K562 (cell line): ENCODE measurements at regions not wholly inside any gene's neighbourhood (a gene's known extent, or its start where the extent isn't known, plus 50 kb on each side); places are given as distances from the start of the nearest gene placed in this dataset.

ENCODE experiments used
- ATAC-seq: fragments of 200-7000 bp; cut with Tn5 transposase; 3 replicates; pipeline ENCODE4 v1.9.1; 2020; ENCODE audit warnings: moderate library complexity
- BruUV-seq: library from RNA; stranded (reverse); fragments of 400-500 nt; replicated peaks from 2 replicates; lab custom pipeline; 2021; lab: Mats Ljungman, UMichigan
- CTCF ChIA-PET: fragments of 300-600 bp; formaldehyde crosslinking; extraction: SDS; loops from one replicate; lab custom pipeline; 2021; ENCODE audit warnings: low intra/inter-chr PET ratio; lab: Yijun Ruan, JAX
- POLR2A ChIA-PET: fragments of 300-600, 350-650 bp; sonication (Branson Sonifier 250); formaldehyde crosslinking; extraction: SDS; loops from one replicate; lab custom pipeline; 2021; ENCODE audit warnings: antibody characterized with exemption, inconsistent platforms; lab: Yijun Ruan, JAX
- DNase-seq, 4 experiments: peaks; one replicate each; pipeline versions ENCODE4 v3.0.0 to v3.0.0-alpha.2; 2011 to 2018; ENCODE audit warnings: low spot score in 3 of 4, mixed read lengths in 3 of 4; ENCODE audit errors: extremely low read depth in 1 of 4
- FAIRE-seq: peaks from 2 replicates; lab custom pipeline; 2011; peaks lifted over from hg19 to GRCh38; lab: Jason Lieb, UNC
- H2AFZ ChIP-seq: 2 replicates; pipeline ENCODE4 v1.6.0; 2011; ENCODE audit warnings: low read depth, low read length, control low read depth, inconsistent platforms
- H3K27ac ChIP-seq: fragments of 200-600 bp; 3 replicates; pipeline ENCODE4 v1.8.0; 2011; ENCODE audit warnings: low read depth, mild to moderate bottlenecking, control low read depth, inconsistent platforms, low read length, moderate library complexity, mixed read lengths; ENCODE audit errors: extremely low read depth
- H3K27me3 ChIP-seq, 2 experiments: fragments of 300-600 bp in 1 of 2; 2 replicates in 1 of 2; 3 replicates in 1 of 2; pipeline versions ENCODE4 v1.6.0 to v1.8.0; 2011; ENCODE audit warnings: inconsistent platforms in 2 of 2, low read length in 2 of 2, mild to moderate bottlenecking in 1 of 2, mixed read lengths in 1 of 2, moderate library complexity in 1 of 2; ENCODE audit not compliant: control insufficient read depth in 2 of 2, insufficient read depth in 2 of 2
- H3K36me3 ChIP-seq: fragments of 300-600 bp; 3 replicates; pipeline ENCODE4 v1.8.0; 2011; ENCODE audit warnings: mild to moderate bottlenecking, low read length, inconsistent platforms; ENCODE audit not compliant: control insufficient read depth, insufficient read depth
- H3K4me1 ChIP-seq, 2 experiments: fragments of 200-600 bp in 1 of 2; replicated peaks in 1 of 2; 2 replicates in 1 of 2; 3 replicates in 1 of 2; pipeline versions ENCODE4 v1.5.1 to v1.8.0; 2011; ENCODE audit warnings: inconsistent platforms in 2 of 2, low read length in 2 of 2, mild to moderate bottlenecking in 1 of 2, mixed read lengths in 1 of 2, moderate library complexity in 1 of 2; ENCODE audit not compliant: control insufficient read depth in 2 of 2, insufficient read depth in 2 of 2
- H3K4me2 ChIP-seq: 2 replicates; pipeline ENCODE4 v1.6.1; 2011; ENCODE audit warnings: low read length, control low read depth, inconsistent platforms, mixed read lengths; ENCODE audit not compliant: insufficient read depth
- H3K4me3 ChIP-seq: fragments of 200-600 bp; sonication (generic), shearing (Covaris generic); 2 replicates; pipeline ENCODE4 v1.5.1; 2016; ENCODE audit warnings: control low read depth, inconsistent platforms
- H3K79me2 ChIP-seq: fragments of 200-600 bp; 3 replicates; pipeline ENCODE4 v1.8.0; 2011; ENCODE audit warnings: low read length, inconsistent platforms; ENCODE audit not compliant: control insufficient read depth, insufficient read depth
- H3K9ac ChIP-seq, 2 experiments: 2 replicates each; pipeline versions ENCODE4 v1.6.0 to v1.6.1; 2011; ENCODE audit warnings: low read depth in 2 of 2, low read length in 2 of 2, control low read depth in 1 of 2, inconsistent platforms in 1 of 2, mild to moderate bottlenecking in 1 of 2, mixed read lengths in 1 of 2; ENCODE audit not compliant: insufficient read depth in 1 of 2
- H3K9me1 ChIP-seq: one replicate; pipeline ENCODE4 v1.6.0; 2011; ENCODE audit warnings: inconsistent platforms, mild to moderate bottlenecking, low read length, moderate library complexity; ENCODE audit not compliant: control insufficient read depth, insufficient read depth
- H3K9me3 ChIP-seq: replicated peaks from 2 replicates; pipeline ENCODE4 v1.5.1; 2011; ENCODE audit warnings: low read depth, low read length, inconsistent platforms; ENCODE audit not compliant: control insufficient read depth, insufficient read depth
- H4K20me1 ChIP-seq: replicated peaks from 2 replicates; pipeline ENCODE4 v1.6.1; 2011; ENCODE audit warnings: low read length, inconsistent platforms, mixed read lengths; ENCODE audit not compliant: control insufficient read depth, insufficient read depth
- KLF1 ChIP-seq: fragments of 450-650 bp; IDR thresholded peaks from 2 replicates; pipeline ENCODE4 v1.6.1; 2016; ENCODE audit warnings: missing genetic modification characterization, missing compliant biosample characterization
- MAFG ChIP-seq: fragments of 450-650 bp; conservative IDR thresholded peaks from 2 replicates; pipeline ENCODE4 v1.6.1; 2016; ENCODE audit warnings: missing genetic modification characterization, missing compliant biosample characterization
- SNRNP70 ChIP-seq: fragments of 200-400 bp; formaldehyde crosslinking; optimal IDR thresholded peaks from 2 replicates; pipeline ENCODE3; 2017; ENCODE audit warnings: low read depth, low read length
- SRSF9 ChIP-seq: fragments of 200-400 bp; formaldehyde crosslinking; IDR thresholded peaks from 2 replicates; pipeline ENCODE4 v1.6.1; 2017; ENCODE audit warnings: low read depth, low read length, borderline replicate concordance
- ZFX ChIP-seq: sonication (generic); formaldehyde crosslinking; IDR thresholded peaks from 2 replicates; pipeline ENCODE4 v1.8.0; 2022; ENCODE audit warnings: mild to moderate bottlenecking, missing genetic modification reagents, moderate library complexity
- ZNF41 ChIP-seq: fragments of 250-450 bp; sonication (Bioruptor Pico); conservative IDR thresholded peaks from 2 replicates; pipeline ENCODE4 v1.4.0; 2020; ENCODE audit warnings: mild to moderate bottlenecking
- ZNF778 ChIP-seq: fragments of 450-650 bp; formaldehyde crosslinking; IDR thresholded peaks from 2 replicates; pipeline ENCODE4 v1.4.0; 2020; ENCODE audit warnings: mild to moderate bottlenecking, moderate library complexity
- WGBS: fragments of 100-300 bp; shearing (Covaris generic); methylation state at CpG from one replicate; pipeline ENCODE4 v1.1.6; 2016; ENCODE audit warnings: low coverage, mixed read lengths; ENCODE audit not compliant: insufficient coverage; ENCODE audit errors: missing lambda C conversion rate; 5-methylcytosine and 5-hydroxymethylcytosine counted together
- in situ Hi-C: fragments of 300-500 bp; cut with MboI; formaldehyde crosslinking; loops from 4 replicates; pipeline ENCODE4 v1.15.0; 2018; ENCODE audit warnings: inconsistent platforms, mixed read lengths
- intact Hi-C: fragments of 100-400 bp; cut with micrococcal nuclease; formaldehyde crosslinking; loops from 2 replicates; pipeline ENCODE4 v1.14.2; 2022
- TF ChIP-seq, protein P1 (sequence below): fragments of 450-650 bp; formaldehyde crosslinking; IDR thresholded peaks from 2 replicates; pipeline ENCODE4 v1.4.0; 2022; ENCODE audit warnings: missing genetic modification characterization
- TF ChIP-seq, protein P2 (sequence below), 3 experiments: fragments of 200-800 bp in 1 of 3; sonication (Bioruptor generic) in 1 of 3; sonication (generic) in 1 of 3; formaldehyde crosslinking in 1 of 3; IDR thresholded peaks; 2 replicates each; pipeline versions ENCODE4 v1.6.1 to v1.8.0; 2016 to 2022; ENCODE audit warnings: mild to moderate bottlenecking in 2 of 3, missing compliant biosample characterization in 2 of 3, missing genetic modification characterization in 2 of 3, missing genetic modification reagents in 1 of 3
- TF ChIP-seq, protein P3 (sequence below): IDR thresholded peaks from 2 replicates; pipeline ENCODE4 v1.6.1; 2011; ENCODE audit not compliant: insufficient read length; ENCODE audit errors: extremely low read depth

DNA sequence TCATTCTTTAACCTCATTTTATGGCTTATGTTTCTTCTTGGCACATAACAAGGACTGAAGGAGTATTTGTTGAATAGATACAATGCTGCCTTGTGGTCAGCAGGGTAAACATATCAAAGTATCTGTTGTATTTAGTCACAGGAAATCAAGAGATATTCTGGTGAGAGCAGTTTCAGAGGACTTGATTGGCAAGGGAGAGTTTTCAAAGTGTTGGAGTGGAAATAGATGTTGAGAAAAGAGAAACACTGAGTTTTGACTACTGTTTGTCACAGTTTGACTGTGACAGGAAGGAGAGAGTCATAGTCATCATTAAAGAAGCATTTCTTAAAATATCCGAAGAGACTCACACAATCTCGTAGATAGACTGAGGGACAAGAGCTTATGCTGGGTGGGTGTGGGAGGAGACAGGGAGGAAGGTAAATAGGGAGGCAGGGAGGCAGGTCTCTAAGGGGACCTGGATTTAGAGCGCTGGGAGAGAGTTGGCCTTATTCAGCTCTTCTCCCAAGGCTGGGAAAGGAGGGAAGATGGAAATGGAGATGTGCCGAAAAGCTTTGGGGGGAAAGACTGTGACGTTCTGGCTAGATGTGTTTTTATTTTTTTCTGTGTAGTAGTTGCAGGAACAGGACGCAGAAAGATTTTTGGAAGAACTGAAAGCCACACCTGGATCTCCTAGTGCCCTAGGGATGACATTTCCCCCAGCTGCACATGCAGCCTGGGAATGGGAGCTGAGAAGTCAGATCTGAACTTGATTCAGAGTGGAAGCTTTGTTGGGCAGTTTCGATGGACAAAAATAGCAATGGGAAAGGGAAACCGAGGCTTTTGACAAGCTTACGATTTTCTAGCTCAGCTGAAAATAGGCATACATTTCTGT is 65.0 kb upstream of the IFNGR1 start:
- FAIRE-seq, result no peak
- no peak overlapping the region for H2AFZ ChIP-seq
- ChIA-PET POLR2A (interaction anchor here (1.1 to 1.3 kb wide), 3 partner anchors 9 to 18 kb away, joined by 3 to 4 read pairs (median 3); no protein-coding TSS in a partner anchor), CTCF (no interaction called here)
- no peak for DNase-seq
- no peaks in the 10 kb centered on the region for H3K36me3 ChIP-seq
- ATAC-seq, result no peak
- no peak overlapping the region for H3K27ac ChIP-seq
- H3K9me3 ChIP-seq, result no peaks in the 10 kb centered on the region
- H3K4me2 ChIP-seq, result no peak overlapping the region
- no peaks in the 10 kb centered on the region for H3K9me1 ChIP-seq
- WGBS, result 0% methylated on average over 9 of the region's 9 CpGs
- peaks cover 2 to 11% of the 10 kb centered on the region in 2 experiments; a peak in 4 of 5 replicates for H3K27me3 ChIP-seq
- TF ChIP-seq SRSF9, result no peak
- TF ChIP-seq, protein P1, sequence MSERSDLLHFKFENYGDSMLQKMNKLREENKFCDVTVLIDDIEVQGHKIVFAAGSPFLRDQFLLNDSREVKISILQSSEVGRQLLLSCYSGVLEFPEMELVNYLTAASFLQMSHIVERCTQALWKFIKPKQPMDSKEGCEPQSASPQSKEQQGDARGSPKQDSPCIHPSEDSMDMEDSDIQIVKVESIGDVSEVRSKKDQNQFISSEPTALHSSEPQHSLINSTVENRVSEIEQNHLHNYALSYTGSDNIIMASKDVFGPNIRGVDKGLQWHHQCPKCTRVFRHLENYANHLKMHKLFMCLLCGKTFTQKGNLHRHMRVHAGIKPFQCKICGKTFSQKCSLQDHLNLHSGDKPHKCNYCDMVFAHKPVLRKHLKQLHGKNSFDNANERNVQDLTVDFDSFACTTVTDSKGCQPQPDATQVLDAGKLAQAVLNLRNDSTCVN, result 0 out of 2 replicates have a peak, but pooled peaks have one; percentile 18
- no TSS peak for BruUV-seq
- intact Hi-C loops, result no loop called here
- H3K4me3 ChIP-seq, result no peak overlapping the region
- in situ Hi-C loops, result no loop called here
- H4K20me1 ChIP-seq, result no peaks in the 10 kb centered on the region
- no peaks in the 10 kb centered on the region for H3K4me1 ChIP-seq
- H3K79me2 ChIP-seq, result no peaks in the 10 kb centered on the region
- no peak overlapping the region for H3K9ac ChIP-seq

DNA sequence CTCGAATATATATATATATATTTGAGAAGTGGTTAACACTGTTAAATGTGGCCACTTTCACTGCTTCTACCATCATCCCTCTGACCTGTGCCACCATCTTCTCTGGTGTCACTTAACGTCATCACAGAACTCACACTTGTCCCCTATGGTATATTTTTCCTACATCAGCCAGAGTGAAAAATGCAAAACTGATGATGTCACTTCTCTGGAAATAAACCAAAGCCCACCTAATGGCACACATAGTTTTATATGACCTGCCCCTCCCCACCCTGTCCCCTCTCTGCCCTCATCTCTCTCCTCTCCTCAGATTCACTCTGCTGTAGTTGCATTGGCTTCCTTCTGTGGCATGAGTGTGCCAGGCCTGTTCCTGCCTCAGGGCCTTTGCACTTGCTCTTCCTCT is 63.9 kb upstream of the IFNGR1 start:
- DNase-seq, result no peak
- Histone ChIP-seq H4K20me1 (no peaks in the 10 kb centered on the region), H3K9me1 (no peaks in the 10 kb centered on the region), H3K79me2 (no peaks in the 10 kb centered on the region), H3K27me3 (peaks cover 2 to 16% of the 10 kb centered on the region in 2 experiments; a peak in 4 of 5 replicates), H3K9me3 (no peaks in the 10 kb centered on the region), H3K4me3 (no peak overlapping the region), H3K9ac (no peak overlapping the region), H3K4me1 (no peaks in the 10 kb centered on the region), H3K36me3 (no peaks in the 10 kb centered on the region), H3K4me2 (no peak overlapping the region), H2AFZ (no peak overlapping the region), H3K27ac (no peak overlapping the region)
- ATAC-seq, result no peak
- WGBS, result 0% methylated on average over 2 of the region's 2 CpGs
- BruUV-seq, result no TSS peak
- POLR2A ChIA-PET, result no interaction called here
- intact Hi-C loops, result no loop called here
- CTCF ChIA-PET, result no interaction called here
- FAIRE-seq, result no peak
- in situ Hi-C loops, result no loop called here
- TF ChIP-seq MAFG (tag) (no peak), KLF1 (tag) (no peak), SNRNP70 (no peak), ZFX (CRISPR knock-in tag) (no peak), ZNF778 (CRISPR knock-in tag) (no peak), ZNF41 (CRISPR knock-in tag) (no peak)
- TF ChIP-seq, protein P2, sequence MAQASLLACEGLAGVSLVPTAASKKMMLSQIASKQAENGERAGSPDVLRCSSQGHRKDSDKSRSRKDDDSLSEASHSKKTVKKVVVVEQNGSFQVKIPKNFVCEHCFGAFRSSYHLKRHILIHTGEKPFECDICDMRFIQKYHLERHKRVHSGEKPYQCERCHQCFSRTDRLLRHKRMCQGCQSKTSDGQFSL (CRISPR knock-in tag; IDR thresholded peaks at IDR 0.05), result no peak
- TF ChIP-seq, protein P2 (tag; IDR thresholded peaks at IDR 0.05), result no peak
- TF ChIP-seq, protein P3, sequence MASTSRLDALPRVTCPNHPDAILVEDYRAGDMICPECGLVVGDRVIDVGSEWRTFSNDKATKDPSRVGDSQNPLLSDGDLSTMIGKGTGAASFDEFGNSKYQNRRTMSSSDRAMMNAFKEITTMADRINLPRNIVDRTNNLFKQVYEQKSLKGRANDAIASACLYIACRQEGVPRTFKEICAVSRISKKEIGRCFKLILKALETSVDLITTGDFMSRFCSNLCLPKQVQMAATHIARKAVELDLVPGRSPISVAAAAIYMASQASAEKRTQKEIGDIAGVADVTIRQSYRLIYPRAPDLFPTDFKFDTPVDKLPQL, result no peak
